Activated CD4-positive, alpha-beta T cell treated with anti-CD3 and anti-CD28 coated beads for 24 hours (primary cell): ENCODE measurements at regions not wholly inside any gene's neighbourhood (a gene's known extent, or its start where the extent isn't known, plus 50 kb on each side); places are given as distances from the start of the nearest gene placed in this dataset.
"Not testable (repeated sequence)": the region's sequence is repeated elsewhere in the genome, so short reads cannot be mapped to it uniquely, and the experiment has no call there.

Source experiments
- DNase-seq, 2 donors: peaks; one replicate each; pipeline ENCODE4 v3.0.0-alpha.2; 2020; ENCODE audit warnings: low read depth in 2 of 2

DNA sequence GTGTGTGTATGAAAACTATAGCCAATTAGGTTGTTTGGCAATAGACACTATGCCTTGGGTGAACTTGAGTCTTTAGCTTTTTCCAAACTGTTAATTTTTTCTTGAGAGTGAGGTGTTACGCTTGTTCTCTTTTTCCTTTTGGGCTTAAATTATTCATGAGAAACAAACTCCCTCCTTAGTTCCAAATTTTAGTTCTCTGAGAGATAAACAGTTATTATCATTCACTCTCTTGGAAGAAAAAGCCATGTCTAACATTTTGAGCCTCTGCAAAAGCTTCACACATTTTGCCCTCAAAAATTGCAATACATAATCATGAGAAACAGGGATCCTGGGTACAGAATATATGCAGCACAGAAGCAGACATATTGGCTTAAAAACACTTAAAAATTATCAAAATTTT is 1353.9 kb upstream of the MAP3K7 start:
- no peak for DNase-seq

- no peak for DNase-seq
Measured at GRCh38 chr6:91926827-91927226, 1340.0 kb upstream of the MAP3K7 start.

- DNase-seq, result no peak
Measured at GRCh38 chr6:91926361-91926760, 1339.5 kb upstream of the MAP3K7 start.

DNA sequence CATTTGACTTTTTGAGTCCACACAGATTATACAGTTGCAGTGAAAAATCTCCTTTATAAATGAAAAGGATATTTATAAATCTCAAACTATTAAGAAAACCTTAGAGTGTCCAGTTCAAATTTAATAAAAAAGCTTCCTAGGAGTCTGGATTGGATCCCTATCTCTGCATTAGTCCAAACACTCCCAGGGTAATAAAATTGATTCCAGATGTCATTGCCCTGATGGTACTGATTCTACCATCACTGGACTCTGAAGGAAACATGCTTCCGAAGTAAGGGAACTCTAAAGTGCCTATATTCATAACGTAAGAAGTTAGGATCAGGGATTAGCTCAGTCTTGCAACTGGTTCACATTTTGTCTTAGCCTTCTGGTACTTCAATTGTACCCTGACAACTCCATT is 1325.1 kb upstream of the MAP3K7 start:
- DNase-seq, result no peak

DNA sequence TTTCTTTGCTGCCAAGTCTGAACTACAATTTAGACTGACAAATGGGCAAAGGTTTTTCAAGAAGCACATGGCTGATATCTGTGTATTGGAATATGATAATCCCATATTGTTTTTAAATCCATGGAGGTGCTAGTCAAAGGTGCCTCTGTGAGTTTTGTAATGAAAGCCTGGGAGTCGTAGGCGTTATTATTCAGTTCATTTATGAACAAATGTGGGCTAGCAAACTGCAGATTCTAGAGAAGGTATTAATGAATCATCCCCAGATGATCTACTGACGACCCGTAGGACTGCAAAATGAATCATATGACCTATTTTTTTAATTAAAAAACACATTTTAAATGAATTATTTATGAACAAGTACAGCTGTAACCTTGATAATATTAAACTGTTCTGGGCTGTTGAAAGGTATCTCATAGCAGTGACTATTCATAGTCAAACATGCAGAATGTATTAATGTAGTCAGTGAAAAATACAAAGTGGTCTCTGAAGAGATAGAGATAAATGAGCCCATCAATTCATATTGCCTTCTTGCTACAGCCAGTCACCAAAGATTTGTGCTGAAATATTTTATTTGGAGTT is 1317.8 kb upstream of the MAP3K7 start:
- no peak for DNase-seq

DNA sequence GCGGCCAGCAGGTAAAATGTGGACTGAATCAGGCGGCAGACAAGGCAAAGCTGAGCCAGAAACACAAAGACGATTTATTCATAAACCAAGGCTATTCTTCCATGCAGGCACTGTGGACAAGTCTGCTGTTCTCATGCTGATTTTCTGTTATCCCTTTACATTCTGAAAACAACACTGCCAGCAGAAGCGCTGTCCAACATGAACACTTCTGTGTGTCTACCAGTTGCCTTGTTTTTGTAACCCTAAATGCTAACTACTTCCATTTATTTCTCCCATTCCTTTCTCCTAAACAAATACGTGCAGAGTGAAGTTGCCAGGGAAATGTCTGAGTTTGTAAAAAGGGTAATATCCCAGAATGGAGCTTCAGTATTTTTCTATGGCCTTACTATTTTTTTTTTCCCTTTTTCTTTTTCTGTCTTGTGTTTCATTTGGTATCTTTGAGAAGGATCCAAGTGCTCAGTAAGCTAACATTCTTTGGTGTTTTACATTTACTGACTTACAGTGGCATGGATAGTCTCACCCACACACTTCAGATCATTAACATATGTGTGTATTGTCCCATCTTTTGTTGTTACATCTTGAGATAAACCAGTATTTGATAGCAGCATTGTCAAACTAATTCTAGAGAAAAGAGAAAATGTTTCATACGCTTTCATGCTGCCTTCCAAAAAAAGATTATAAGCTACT is 1308.9 kb upstream of the MAP3K7 start:
- no peak for DNase-seq

GRCh38 chr6:91886183-91886795 is 1299.4 kb upstream of the MAP3K7 start:
- DNase-seq, result no peak

GRCh38 chr6:91881791-91882190 is 1294.9 kb upstream of the MAP3K7 start:
- DNase-seq, result not testable (repeated sequence)

- no peak for DNase-seq
Measured at GRCh38 chr6:91879386-91879995, 1292.6 kb upstream of the MAP3K7 start.

- no peak for DNase-seq
Measured at GRCh38 chr6:91877994-91878393, 1291.1 kb upstream of the MAP3K7 start.

DNA sequence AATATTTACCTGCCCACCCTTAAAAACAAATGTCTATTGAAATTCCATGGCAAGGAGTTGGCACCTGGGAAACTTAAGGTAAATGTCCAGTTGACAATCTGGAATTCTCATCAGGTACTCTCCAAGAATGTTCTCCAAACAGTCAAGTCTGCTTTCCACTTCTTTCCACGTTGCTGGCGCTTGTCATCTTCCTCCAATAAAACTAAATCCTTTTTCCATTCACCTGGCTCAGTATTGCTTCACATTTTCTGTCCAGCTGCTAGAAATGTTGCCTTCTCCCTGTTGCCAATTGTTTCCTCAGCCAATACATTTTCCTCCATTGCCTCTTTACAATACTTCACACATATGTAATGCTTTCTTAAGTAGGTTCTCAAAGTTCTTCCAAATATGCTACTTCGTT is 1288.1 kb upstream of the MAP3K7 start:
- no peak for DNase-seq

GRCh38 chr6:91868539-91869202 is 1281.8 kb upstream of the MAP3K7 start:
- no peak for DNase-seq

DNA sequence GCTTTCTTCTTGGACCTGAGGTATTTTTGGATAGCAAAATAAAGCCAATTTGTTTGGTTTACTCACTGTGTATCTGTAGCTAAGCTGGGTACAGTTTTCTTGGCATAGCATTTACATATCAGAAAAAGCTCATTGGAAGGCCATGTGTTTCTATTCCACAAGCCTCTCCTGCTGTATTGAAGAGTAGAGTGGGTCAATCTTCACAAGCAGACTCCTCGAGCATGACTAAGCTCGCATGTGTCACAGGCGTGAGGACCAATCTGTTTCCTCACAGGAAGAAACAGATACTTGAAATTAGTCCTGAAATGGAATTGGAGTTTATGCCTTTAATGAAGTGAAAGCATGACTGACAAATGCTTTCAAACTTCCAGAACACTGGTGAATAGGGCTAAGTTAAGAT is 1279.0 kb upstream of the MAP3K7 start:
- DNase-seq, result no peak

- DNase-seq, result no peak
Measured at GRCh38 chr6:91864911-91865310, 1278.0 kb upstream of the MAP3K7 start.

DNA sequence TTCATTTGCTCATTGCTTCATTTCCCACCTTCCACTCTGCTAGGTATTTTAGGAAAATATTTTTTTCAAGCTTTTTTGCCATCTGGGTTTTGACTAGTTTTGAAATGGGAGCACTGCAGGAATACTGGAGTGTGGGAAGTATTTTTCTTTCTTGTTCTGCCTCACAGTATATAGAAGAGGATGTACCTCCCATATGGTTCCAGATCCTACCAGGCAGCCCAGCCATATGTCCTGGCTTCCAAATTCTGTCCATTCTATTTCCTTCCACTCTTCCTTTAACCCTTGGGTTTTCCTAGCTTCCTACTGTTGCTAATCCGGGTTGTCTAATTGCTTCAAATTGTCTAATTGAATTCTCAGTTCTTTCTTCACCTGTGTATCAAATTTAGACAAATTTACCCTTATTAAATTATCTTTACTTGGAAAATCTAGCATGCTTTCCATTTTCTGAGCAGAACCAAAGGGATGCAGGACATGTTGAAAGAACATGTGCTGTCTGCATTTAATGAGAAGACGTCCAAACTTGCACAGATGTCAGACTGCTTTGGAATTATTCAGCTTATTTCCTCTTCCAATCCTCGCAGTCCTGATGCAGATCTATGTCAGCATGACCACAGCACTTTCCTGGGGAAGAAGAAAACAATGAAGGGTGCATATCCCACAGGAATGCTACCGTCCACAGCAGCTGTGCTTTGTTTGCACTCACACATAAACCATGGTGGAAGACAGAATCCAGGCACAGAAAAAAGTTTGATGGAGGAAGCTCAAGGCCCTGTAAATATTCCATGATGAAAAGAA is 1273.9 kb upstream of the MAP3K7 start:
- DNase-seq, result no peak

DNA sequence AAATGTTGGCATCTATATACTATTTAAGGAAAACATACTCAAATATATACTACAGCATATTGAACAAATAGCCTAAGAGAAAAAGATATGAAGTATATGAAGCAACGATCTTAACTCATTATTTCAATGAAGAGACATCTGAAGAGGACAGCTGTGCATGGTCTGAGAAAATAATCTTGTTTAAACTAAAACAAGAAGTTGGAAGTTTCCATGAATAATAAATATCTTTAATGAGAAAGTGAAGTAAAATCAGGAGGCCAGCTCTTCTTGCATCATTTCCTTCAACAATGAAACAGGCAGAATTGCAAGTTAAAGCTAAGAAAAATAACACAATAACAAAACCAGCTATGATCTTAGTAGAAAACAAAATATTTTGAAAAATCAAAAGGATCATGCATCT is 1265.4 kb upstream of the MAP3K7 start:
- DNase-seq, result no peak

- no peak for DNase-seq
Measured at GRCh38 chr6:91834813-91835212, 1247.9 kb upstream of the MAP3K7 start.

DNA sequence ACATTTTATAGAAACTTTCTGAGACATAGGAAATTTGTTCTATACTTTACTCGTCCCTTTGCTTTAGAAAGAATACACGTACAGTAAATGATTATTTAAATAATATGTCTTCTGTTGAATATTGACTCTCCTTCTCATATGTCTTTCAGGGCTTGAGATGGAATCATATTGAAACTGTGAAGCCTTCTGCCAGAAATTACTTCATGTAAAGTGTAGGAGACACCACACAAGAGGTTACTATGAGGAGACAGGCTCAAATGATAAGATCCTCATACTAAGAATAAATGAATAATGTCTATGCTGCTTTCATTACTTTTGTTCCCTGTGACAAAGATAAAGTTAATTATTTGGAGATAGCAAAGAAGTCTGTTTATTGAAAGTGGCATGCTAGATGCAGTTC is 1240.3 kb upstream of the MAP3K7 start:
- no peak for DNase-seq

DNA sequence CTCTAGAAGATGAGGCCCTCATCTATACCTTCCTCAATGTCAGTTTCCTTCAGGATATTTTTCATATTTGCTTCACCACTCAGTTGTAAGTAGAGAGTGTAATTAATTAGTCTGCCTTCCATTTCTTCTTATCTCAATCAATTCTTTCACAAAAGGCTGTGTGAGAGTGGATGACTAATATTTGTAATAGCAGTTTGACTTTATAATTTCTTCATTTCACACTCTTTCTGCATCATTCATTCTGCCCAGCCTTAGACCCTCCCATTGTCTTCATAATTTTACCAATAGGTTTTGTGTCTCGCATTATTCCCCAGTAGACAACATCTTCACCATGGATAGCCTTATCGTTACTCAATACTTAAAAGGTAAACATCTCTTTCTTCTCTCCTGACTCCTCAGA is 1239.3 kb upstream of the MAP3K7 start:
- DNase-seq, result no peak

DNA sequence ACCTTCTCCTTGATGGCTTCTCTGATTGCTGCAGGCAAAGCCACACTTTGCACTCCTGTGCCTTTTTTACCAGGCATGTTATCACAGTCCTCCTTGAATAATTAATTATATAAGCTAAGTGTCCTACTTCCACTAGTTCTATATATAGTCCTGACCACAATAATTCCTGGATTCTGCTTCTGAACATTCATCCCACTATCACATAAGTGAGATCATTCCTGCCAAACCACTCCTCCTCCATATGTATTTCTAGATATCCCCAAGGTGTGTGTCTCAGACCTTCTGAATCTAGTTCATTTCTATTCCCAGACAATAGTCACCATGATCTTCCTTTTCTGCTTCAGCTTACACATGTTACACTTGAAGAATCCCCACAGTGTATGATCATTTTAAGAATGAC is 1237.5 kb upstream of the MAP3K7 start:
- DNase-seq, result no peak

GRCh38 chr6:91822581-91822980 is 1235.7 kb upstream of the MAP3K7 start:
- DNase-seq, result no peak

DNA sequence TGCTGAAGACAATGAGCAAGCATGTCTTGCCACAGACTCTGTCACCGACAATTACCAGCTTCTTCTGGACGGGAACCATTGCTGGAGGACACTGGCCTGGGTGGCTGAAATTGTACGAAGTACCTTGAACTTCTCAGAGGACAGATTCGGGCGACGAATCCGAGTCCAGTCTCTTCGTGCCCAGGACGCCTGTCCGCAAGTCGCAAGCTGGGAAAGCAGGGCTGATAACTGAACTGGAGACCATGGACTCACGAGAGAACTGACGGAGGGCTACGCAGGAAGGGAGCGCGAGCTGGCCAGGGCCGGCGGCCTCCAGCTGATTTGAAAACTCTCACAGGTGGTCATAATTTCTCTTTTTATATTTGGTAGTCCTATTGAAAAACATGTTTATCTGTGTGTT is 1229.5 kb upstream of the MAP3K7 start:
- DNase-seq, result no peak
